ENCODE measurements at regions not wholly inside any gene's neighbourhood (a gene's known extent, or its start where the extent isn't known, plus 50 kb on each side); places are given as distances from the start of the nearest gene placed in this dataset.

GRCh38 chr3:72414481-72415016 is 433.7 kb downstream of the SHQ1 start:
- Mint-ChIP-seq H3K27ac (no peak overlapping the region), H3K4me3 (no peak overlapping the region)
- peaks cover 76% of the 10 kb centered on the region for H4K20me1 ChIP-seq (replicated peaks; ENCODE audit: insufficient read depth)

More at GRCh38 chr3:72414481-72415016, 433.7 kb downstream of the SHQ1 start:
- no peaks in the 10 kb centered on the region for H3K36me3 Mint-ChIP-seq (ENCODE audit: low read depth)
- no peak overlapping the region for H2AFZ ChIP-seq
- H3K27me3 ChIP-seq (ENCODE audit: insufficient read depth) = no peaks in the 10 kb centered on the region
- no peaks in the 10 kb centered on the region for H3F3A ChIP-seq (replicated peaks; ENCODE audit: low read depth)
- H3K79me2 ChIP-seq (replicated peaks; ENCODE audit: insufficient read depth) = peaks cover 100% of the 10 kb centered on the region
- H3K9me2 ChIP-seq (ENCODE audit: insufficient read depth) = no peaks in the 10 kb centered on the region
- H3K36me3 ChIP-seq (ENCODE audit: insufficient read depth) = no peaks in the 10 kb centered on the region
- H3K27ac ChIP-seq (ENCODE audit: low read depth) = no peak overlapping the region
- ATAC-seq (no peak), DNase-seq (ENCODE audit: low spot score) (no peak)
- TF ChIP-seq CREB1 (CRISPR knock-in tag; IDR thresholded peaks at IDR 0.05; ENCODE audit: low read depth) = no peak
- no peak for TF ChIP-seq ZNF331 (CRISPR knock-in tag; IDR thresholded peaks at IDR 0.05; ENCODE audit: low read depth)
- TF ChIP-seq ZNF462 (CRISPR knock-in tag; IDR thresholded peaks at IDR 0.05) = no peak
- TF ChIP-seq JUNB (IDR thresholded peaks at IDR 0.05; ENCODE audit: unreplicated experiment) = no peak
- no peak for TF ChIP-seq CTCF (conservative IDR thresholded peaks at IDR 0.05; ENCODE audit: low read depth in 2 of 2)
- TF ChIP-seq EZH2 (IDR thresholded peaks at IDR 0.05; ENCODE audit: low read depth, unreplicated experiment) = no peak
- no peak for TF ChIP-seq NANOG (IDR thresholded peaks at IDR 0.05; ENCODE audit: borderline replicate concordance)
- no peak overlapping the region for H3K4me2 ChIP-seq
- H3K4me1 Mint-ChIP-seq = peaks cover 68% of the 10 kb centered on the region
- H3K9me3 Mint-ChIP-seq = no peaks in the 10 kb centered on the region; the same call in 2 of the 3 replicates
- peaks cover 52% of the 10 kb centered on the region for H3K4me1 ChIP-seq (ENCODE audit: insufficient read depth)
- peaks cover 2% of the 10 kb centered on the region for H3K27me3 Mint-ChIP-seq (ENCODE audit: insufficient read depth, low read depth, poor library complexity)
- H3K4me3 ChIP-seq = no peak overlapping the region
